ENCODE measurements at regions not wholly inside any gene's neighbourhood (a gene's known extent, or its start where the extent isn't known, plus 50 kb on each side); places are given as distances from the start of the nearest gene placed in this dataset.

- peak; percentile 67 for ATAC-seq
Observed at GRCh38 chr10:94108200-94108599, 114.5 kb downstream of the PLCE1 start.

GRCh38 chr10:94111367-94111766 is 117.6 kb downstream of the PLCE1 start:
- ChIA-PET CTCF (no interaction called here), POLR2A (no interaction called here)
- no peak overlapping the region for H3K4me3 ChIP-seq (ENCODE audit: low read depth in 2 of 2, low read length in 2 of 2)
- H3K27me3 ChIP-seq (ENCODE audit: control insufficient read depth, insufficient read depth, low read length): no peaks in the 10 kb centered on the region
- peak overlapping the region; percentile 34 for H3K27ac ChIP-seq (ENCODE audit: low read length)
- H3K36me3 ChIP-seq (ENCODE audit: control insufficient read depth, insufficient read depth, low read length): no peaks in the 10 kb centered on the region
- intact Hi-C loops (cut with micrococcal nuclease; ENCODE audit: unreplicated experiment): no loop called here
- in situ Hi-C loops (cut with HindIII; ENCODE audit: low pct_unique_long_range_greater_than_20kb, low sequenced_read_pairs): no loop called here
- peaks cover 21% of the 10 kb centered on the region for H3K4me1 ChIP-seq (ENCODE audit: control insufficient read depth, insufficient read depth, low read length)
- H3K9me3 ChIP-seq (ENCODE audit: control insufficient read depth, insufficient read depth, low read depth, low read length): no peaks in the 10 kb centered on the region
- no peak for ATAC-seq
- TF ChIP-seq REST (IDR thresholded peaks at IDR 0.05; ENCODE audit: insufficient read depth in 1 of 2, low read depth in 2 of 2, low read length in 1 of 2): no peak
- TF ChIP-seq POLR2AphosphoS5 (IDR thresholded peaks at IDR 0.05; ENCODE audit: low read depth, low read length): no peak
- no peak for TF ChIP-seq CTCF (IDR thresholded peaks at IDR 0.05)
- TF ChIP-seq SIN3A (IDR thresholded peaks at IDR 0.05; ENCODE audit: borderline replicate concordance, insufficient read depth, low read depth, low read length): no peak
- TF ChIP-seq TCF7L2 (IDR thresholded peaks at IDR 0.05; ENCODE audit: low read depth, low read length): no peak
- no TSS peak for BruUV-seq (replicated peaks)
- DNase-seq (ENCODE audit: low read depth, low spot score): no peak

More at GRCh38 chr10:94108200-94108599, 114.5 kb downstream of the PLCE1 start:
- Histone ChIP-seq H3K4me3 (ENCODE audit: low read depth in 2 of 2, low read length in 2 of 2) (no peak overlapping the region), H3K27me3 (ENCODE audit: control insufficient read depth, insufficient read depth, low read length) (no peaks in the 10 kb centered on the region), H3K27ac (ENCODE audit: low read length) (no peak overlapping the region), H3K36me3 (ENCODE audit: control insufficient read depth, insufficient read depth, low read length) (no peaks in the 10 kb centered on the region), H3K9me3 (ENCODE audit: control insufficient read depth, insufficient read depth, low read depth, low read length) (no peaks in the 10 kb centered on the region), H3K4me1 (ENCODE audit: control insufficient read depth, insufficient read depth, low read length) (peaks cover 37% of the 10 kb centered on the region)
- DNase-seq (ENCODE audit: low read depth, low spot score): no peak
- in situ Hi-C loops (cut with HindIII; ENCODE audit: low pct_unique_long_range_greater_than_20kb, low sequenced_read_pairs): no loop called here
- TF ChIP-seq POLR2AphosphoS5 (IDR thresholded peaks at IDR 0.05; ENCODE audit: low read depth, low read length) (no peak), CTCF (IDR thresholded peaks at IDR 0.05) (no peak), TCF7L2 (IDR thresholded peaks at IDR 0.05; ENCODE audit: low read depth, low read length) (no peak), SIN3A (IDR thresholded peaks at IDR 0.05; ENCODE audit: borderline replicate concordance, insufficient read depth, low read depth, low read length) (no peak)
- no TSS peak for BruUV-seq (replicated peaks)
- ChIA-PET POLR2A (no interaction called here), CTCF (no interaction called here)
- intact Hi-C loops (cut with micrococcal nuclease; ENCODE audit: unreplicated experiment): no loop called here
